ENCODE measurements at regions not wholly inside any gene's neighbourhood (a gene's known extent, or its start where the extent isn't known, plus 50 kb on each side); places are given as distances from the start of the nearest gene placed in this dataset.

- TF ChIP-seq TAF1 (IDR thresholded peaks at IDR 0.05; ENCODE audit: borderline replicate concordance, insufficient read depth, low read length) (no peak), FOXP2 (optimal IDR thresholded peaks at IDR 0.05; ENCODE audit: borderline replicate concordance, extremely low read depth, extremely low read length, insufficient read depth) (no peak), REST (IDR thresholded peaks at IDR 0.05; ENCODE audit: insufficient read depth in 1 of 2, low read depth in 2 of 2, low read length in 2 of 2) (no peak), POLR2AphosphoS5 (IDR thresholded peaks at IDR 0.05; ENCODE audit: low read depth, low read length) (no peak), SIN3A (IDR thresholded peaks at IDR 0.05; ENCODE audit: borderline replicate concordance, insufficient read depth, low read length) (no peak)
Measured at GRCh38 chr13:40495621-40496001, 170.8 kb downstream of the FOXO1 start.

GRCh38 chr13:40496035-40496810, 170.2 kb downstream of the FOXO1 start:
- TF ChIP-seq FOXP2 (optimal IDR thresholded peaks at IDR 0.05; ENCODE audit: borderline replicate concordance, extremely low read depth, extremely low read length, insufficient read depth) (no peak), SIN3A (IDR thresholded peaks at IDR 0.05; ENCODE audit: borderline replicate concordance, insufficient read depth, low read length) (no peak), REST (IDR thresholded peaks at IDR 0.05; ENCODE audit: insufficient read depth in 1 of 2, low read depth in 2 of 2, low read length in 2 of 2) (no peak), TAF1 (IDR thresholded peaks at IDR 0.05; ENCODE audit: borderline replicate concordance, insufficient read depth, low read length) (no peak), POLR2AphosphoS5 (IDR thresholded peaks at IDR 0.05; ENCODE audit: low read depth, low read length) (no peak)

GRCh38 chr13:40498461-40498860, 168.0 kb downstream of the FOXO1 start:
- TF ChIP-seq TAF1 (IDR thresholded peaks at IDR 0.05; ENCODE audit: borderline replicate concordance, insufficient read depth, low read length), result no peak
- TF ChIP-seq SIN3A (IDR thresholded peaks at IDR 0.05; ENCODE audit: borderline replicate concordance, insufficient read depth, low read length), result no peak
- TF ChIP-seq REST (IDR thresholded peaks at IDR 0.05; ENCODE audit: insufficient read depth in 1 of 2, low read depth in 2 of 2, low read length in 2 of 2), result no peak
- TF ChIP-seq POLR2AphosphoS5 (IDR thresholded peaks at IDR 0.05; ENCODE audit: low read depth, low read length), result no peak
- no peak for TF ChIP-seq FOXP2 (optimal IDR thresholded peaks at IDR 0.05; ENCODE audit: borderline replicate concordance, extremely low read depth, extremely low read length, insufficient read depth)

DNA sequence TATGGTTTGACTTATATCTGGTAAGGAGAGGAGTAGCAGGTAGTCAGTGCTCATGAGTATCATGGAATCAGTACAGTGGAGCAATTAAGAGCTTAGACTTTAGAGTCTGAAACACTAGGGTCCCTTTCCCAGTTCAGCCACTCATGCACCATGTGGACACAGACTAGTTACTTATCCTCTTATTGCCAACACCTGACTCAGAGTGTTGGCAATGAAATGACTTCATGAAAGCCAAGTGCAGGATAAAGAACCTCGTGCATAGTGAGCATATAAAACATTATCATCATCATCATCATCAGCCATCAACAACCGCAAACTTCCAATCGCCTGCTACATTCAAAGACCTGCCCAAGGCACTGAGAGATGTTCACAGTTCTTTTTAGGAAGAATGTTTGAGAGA, 164.2 kb downstream of the FOXO1 start:
- no peak for TF ChIP-seq POLR2AphosphoS5 (IDR thresholded peaks at IDR 0.05; ENCODE audit: low read depth, low read length)
- no peak for TF ChIP-seq REST (IDR thresholded peaks at IDR 0.05; ENCODE audit: insufficient read depth in 1 of 2, low read depth in 2 of 2, low read length in 2 of 2)
- TF ChIP-seq FOXP2 (optimal IDR thresholded peaks at IDR 0.05; ENCODE audit: borderline replicate concordance, extremely low read depth, extremely low read length, insufficient read depth), result no peak
- TF ChIP-seq TAF1 (IDR thresholded peaks at IDR 0.05; ENCODE audit: borderline replicate concordance, insufficient read depth, low read length), result no peak
- TF ChIP-seq SIN3A (IDR thresholded peaks at IDR 0.05; ENCODE audit: borderline replicate concordance, insufficient read depth, low read length), result no peak

Data from PFSK-1 (cell line).